Glutamatergic neuron (in vitro differentiated cells): ENCODE measurements at regions not wholly inside any gene's neighbourhood (a gene's known extent, or its start where the extent isn't known, plus 50 kb on each side); places are given as distances from the start of the nearest gene placed in this dataset.
A peak's percentile ranks its signal among the peaks of the same experiment; 100 is the strongest.
"Not testable (repeated sequence)": the region's sequence is repeated elsewhere in the genome, so short reads cannot be mapped to it uniquely, and the experiment has no call there.

Experiments used
- DNase-seq: peaks from one replicate; pipeline ENCODE4 v3.0.0; 2022
- H3K27ac Mint-ChIP-seq: one replicate; pipeline ENCODE4 v1.8.0; 2020; ENCODE audit warnings: mild to moderate bottlenecking, mixed read lengths, inconsistent platforms; ENCODE audit not compliant: unreplicated experiment
- H3K27me3 Mint-ChIP-seq: one replicate; pipeline ENCODE4 v1.8.0; 2020; ENCODE audit warnings: mild to moderate bottlenecking, moderate library complexity, mixed read lengths, inconsistent platforms; ENCODE audit not compliant: unreplicated experiment
- H3K36me3 Mint-ChIP-seq: one replicate; pipeline ENCODE4 v1.8.0; 2020; ENCODE audit warnings: mild to moderate bottlenecking, mixed read lengths, inconsistent platforms; ENCODE audit not compliant: unreplicated experiment
- H3K4me1 Mint-ChIP-seq: one replicate; pipeline ENCODE4 v1.8.0; 2020; ENCODE audit warnings: mild to moderate bottlenecking, low read depth, mixed read lengths, inconsistent platforms; ENCODE audit not compliant: unreplicated experiment
- H3K4me3 Mint-ChIP-seq: one replicate; pipeline ENCODE4 v1.8.0; 2020; ENCODE audit warnings: mild to moderate bottlenecking, mixed read lengths, inconsistent platforms; ENCODE audit not compliant: unreplicated experiment
- H3K9me3 Mint-ChIP-seq: one replicate; pipeline ENCODE4 v1.8.0; 2020; ENCODE audit warnings: mild to moderate bottlenecking, moderate library complexity, mixed read lengths, inconsistent platforms; ENCODE audit not compliant: unreplicated experiment
- CTCF ChIP-seq: fragments of 200-600 bp; sonication (generic); IDR thresholded peaks from one replicate; pipeline ENCODE4 v1.5.0; 2021; ENCODE audit not compliant: partially characterized antibody, unreplicated experiment

GRCh38 chr19:28634019-28634328, 579.0 kb downstream of the UQCRFS1 start:
- Mint-ChIP-seq H3K4me3 (no peak overlapping the region), H3K9me3 (peaks cover 3% of the 10 kb centered on the region), H3K27ac (no peak overlapping the region), H3K36me3 (peaks cover 13% of the 10 kb centered on the region), H3K4me1 (peaks cover 4% of the 10 kb centered on the region), H3K27me3 (peaks cover 4% of the 10 kb centered on the region)
- no peak for DNase-seq
- TF ChIP-seq CTCF: peak; percentile 64

GRCh38 chr19:28633319-28634018, 579.5 kb downstream of the UQCRFS1 start:
- Mint-ChIP-seq H3K27me3 (peaks cover 4% of the 10 kb centered on the region), H3K4me1 (peaks cover 4% of the 10 kb centered on the region), H3K4me3 (no peak overlapping the region), H3K9me3 (peaks cover 3% of the 10 kb centered on the region), H3K36me3 (peaks cover 13% of the 10 kb centered on the region), H3K27ac (peak overlapping the region; percentile 86)
- peak; percentile 75 for DNase-seq
- peak; percentile 96 for TF ChIP-seq CTCF

- Mint-ChIP-seq H3K36me3 (peaks cover 18% of the 10 kb centered on the region), H3K4me1 (peaks cover 4% of the 10 kb centered on the region), H3K27ac (no peak overlapping the region), H3K9me3 (peaks cover 7% of the 10 kb centered on the region), H3K4me3 (no peak overlapping the region), H3K27me3 (peaks cover 6% of the 10 kb centered on the region)
- DNase-seq: no peak
- no peak for TF ChIP-seq CTCF
These were observed 580.4 kb downstream of the UQCRFS1 start for GRCh38 chr19:28632371-28633080.

GRCh38 chr19:28631961-28632360, 581.0 kb downstream of the UQCRFS1 start:
- TF ChIP-seq CTCF: no peak
- H3K36me3 Mint-ChIP-seq: peaks cover 15% of the 10 kb centered on the region
- peaks cover 7% of the 10 kb centered on the region for H3K9me3 Mint-ChIP-seq
- no peak for DNase-seq
- peaks cover 6% of the 10 kb centered on the region for H3K27me3 Mint-ChIP-seq
- no peak overlapping the region for H3K4me3 Mint-ChIP-seq
- H3K4me1 Mint-ChIP-seq: peaks cover 4% of the 10 kb centered on the region
- no peak overlapping the region for H3K27ac Mint-ChIP-seq

GRCh38 chr19:28627669-28628068, 585.3 kb downstream of the UQCRFS1 start:
- H3K4me1 Mint-ChIP-seq: no peaks in the 10 kb centered on the region
- H3K27me3 Mint-ChIP-seq: peaks cover 4% of the 10 kb centered on the region
- H3K27ac Mint-ChIP-seq: no peak overlapping the region
- no peak for DNase-seq
- no peak for TF ChIP-seq CTCF
- no peak overlapping the region for H3K4me3 Mint-ChIP-seq
- H3K36me3 Mint-ChIP-seq: peaks cover 20% of the 10 kb centered on the region
- peaks cover 11% of the 10 kb centered on the region for H3K9me3 Mint-ChIP-seq

GRCh38 chr19:28626407-28626806, 586.5 kb downstream of the UQCRFS1 start:
- DNase-seq, H3K27me3 Mint-ChIP-seq, H3K4me1 Mint-ChIP-seq, H3K4me3 Mint-ChIP-seq, H3K27ac Mint-ChIP-seq, H3K9me3 Mint-ChIP-seq: not testable (repeated sequence)
- peaks cover 20% of the 10 kb centered on the region for H3K36me3 Mint-ChIP-seq
